ENCODE measurements at regions not wholly inside any gene's neighbourhood (a gene's known extent, or its start where the extent isn't known, plus 50 kb on each side); places are given as distances from the start of the nearest gene placed in this dataset.
"Not testable (repeated sequence)": the region's sequence is repeated elsewhere in the genome, so short reads cannot be mapped to it uniquely, and the experiment has no call there.

- DNase-seq, result no peak
Observed at GRCh38 chr9:81058782-81059181, 630.6 kb downstream of the TLE1 start.

- no peak for DNase-seq
Observed at GRCh38 chr9:81053298-81054025, 635.9 kb downstream of the TLE1 start.

- no peak for DNase-seq
Observed at GRCh38 chr9:81052846-81053245, 636.5 kb downstream of the TLE1 start.

GRCh38 chr9:81047280-81047679 lies 642.1 kb downstream of the TLE1 start:
- DNase-seq, result no peak

GRCh38 chr9:81045658-81046057 lies 643.7 kb downstream of the TLE1 start:
- no peak for DNase-seq

- DNase-seq, result no peak
Observed at GRCh38 chr9:81037889-81038288, 651.5 kb downstream of the TLE1 start.

GRCh38 chr9:81035601-81036000 lies 653.7 kb downstream of the TLE1 start:
- DNase-seq, result no peak

GRCh38 chr9:81035171-81035570 lies 654.2 kb downstream of the TLE1 start:
- DNase-seq, result no peak

- no peak for DNase-seq
Observed at GRCh38 chr9:81032831-81033230, 656.5 kb downstream of the TLE1 start.

- no peak for DNase-seq
Observed at GRCh38 chr9:81032030-81032572, 657.2 kb downstream of the TLE1 start.

- no peak for DNase-seq
Observed at GRCh38 chr9:81031422-81032029, 657.8 kb downstream of the TLE1 start.

GRCh38 chr9:81030027-81030426 lies 659.3 kb downstream of the TLE1 start:
- DNase-seq, result no peak

- no peak for DNase-seq
Observed at GRCh38 chr9:81028504-81028903, 660.8 kb downstream of the TLE1 start.

GRCh38 chr9:81022177-81022576 lies 667.2 kb downstream of the TLE1 start:
- DNase-seq, result no peak

- DNase-seq, result not testable (repeated sequence)
Observed at GRCh38 chr9:81014945-81015344, 674.4 kb downstream of the TLE1 start.

GRCh38 chr9:81013191-81013590 lies 676.2 kb downstream of the TLE1 start:
- not testable (repeated sequence) for DNase-seq

GRCh38 chr9:81002906-81003305 lies 686.4 kb downstream of the TLE1 start:
- no peak for DNase-seq

GRCh38 chr9:81002242-81002641 lies 687.1 kb downstream of the TLE1 start:
- no peak for DNase-seq

GRCh38 chr9:80995759-80996158 lies 693.6 kb downstream of the TLE1 start:
- no peak for DNase-seq

GRCh38 chr9:80994892-80995291 lies 694.5 kb downstream of the TLE1 start:
- DNase-seq, result no peak

GRCh38 chr9:80985595-80985994 lies 703.8 kb downstream of the TLE1 start:
- not testable (repeated sequence) for DNase-seq

GRCh38 chr9:80976403-80976802 lies 712.9 kb downstream of the TLE1 start:
- DNase-seq, result no peak

GRCh38 chr9:80970377-80970776 lies 719.0 kb downstream of the TLE1 start:
- not testable (repeated sequence) for DNase-seq

GRCh38 chr9:80968611-80969010 lies 720.7 kb downstream of the TLE1 start:
- DNase-seq, result no peak

Data from effector CD4-positive, alpha-beta T cell (primary cell).